H7 (cell line): ENCODE measurements at regions not wholly inside any gene's neighbourhood (a gene's known extent, or its start where the extent isn't known, plus 50 kb on each side); places are given as distances from the start of the nearest gene placed in this dataset.
"Not testable (repeated sequence)": the region's sequence is repeated elsewhere in the genome, so short reads cannot be mapped to it uniquely, and the experiment has no call there.

Experiments used
- DNase-seq: peaks from one replicate; pipeline ENCODE4 v3.0.0; 2012
- H3K27me3 ChIP-seq: 2 replicates; pipeline ENCODE4 v1.6.0; 2011; ENCODE audit warnings: mild to moderate bottlenecking, low read length; ENCODE audit not compliant: control insufficient read depth, insufficient read depth
- H3K36me3 ChIP-seq: replicated peaks from 2 replicates; pipeline ENCODE4 v1.5.1; 2011; ENCODE audit warnings: low read length; ENCODE audit not compliant: control insufficient read depth, insufficient read depth
- H3K4me3 ChIP-seq: 2 replicates; pipeline ENCODE4 v1.5.1; 2011; ENCODE audit warnings: low read depth, mild to moderate bottlenecking, control low read depth, low read length, moderate library complexity; ENCODE audit not compliant: insufficient read depth

- Histone ChIP-seq H3K4me3 (no peak overlapping the region), H3K27me3 (peaks cover 42% of the 10 kb centered on the region), H3K36me3 (no peaks in the 10 kb centered on the region)
- no peak for DNase-seq
Observed at GRCh38 chr22:22711532-22711913, 67.1 kb downstream of the GGTLC2 start.

GRCh38 chr22:22712092-22712658 lies 67.8 kb downstream of the GGTLC2 start:
- H3K36me3 ChIP-seq = no peaks in the 10 kb centered on the region
- DNase-seq = no peak
- no peak overlapping the region for H3K4me3 ChIP-seq
- H3K27me3 ChIP-seq = peaks cover 44% of the 10 kb centered on the region

- Histone ChIP-seq H3K4me3 (no peak overlapping the region), H3K36me3 (no peaks in the 10 kb centered on the region), H3K27me3 (peaks cover 44% of the 10 kb centered on the region)
- no peak for DNase-seq
Observed at GRCh38 chr22:22712666-22713365, 68.4 kb downstream of the GGTLC2 start.

DNA sequence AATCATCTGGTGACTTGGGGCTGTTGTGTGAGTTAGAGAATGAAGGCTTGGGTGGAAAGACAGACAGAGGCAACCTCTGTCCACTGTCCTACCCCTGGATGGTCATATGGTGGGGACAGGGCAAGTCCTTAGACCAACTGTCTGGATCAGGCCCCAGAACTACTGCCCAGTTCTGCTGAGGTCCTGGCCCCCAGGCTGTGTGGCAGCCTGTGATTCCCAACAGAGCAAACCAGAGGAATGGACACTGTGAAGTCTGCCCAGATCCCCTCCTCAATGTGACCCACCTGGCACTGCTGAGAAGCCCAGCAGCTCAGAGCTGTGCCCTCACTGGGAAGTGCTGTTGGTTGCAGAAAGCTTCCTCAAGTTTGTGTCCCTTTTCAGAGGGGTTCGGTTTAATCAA lies 69.0 kb downstream of the GGTLC2 start:
- Histone ChIP-seq H3K27me3 (peaks cover 39% of the 10 kb centered on the region), H3K36me3 (no peaks in the 10 kb centered on the region), H3K4me3 (no peak overlapping the region)
- no peak for DNase-seq

- no peak overlapping the region for H3K4me3 ChIP-seq
- no peak for DNase-seq
- peaks cover 40% of the 10 kb centered on the region for H3K27me3 ChIP-seq
- H3K36me3 ChIP-seq = no peaks in the 10 kb centered on the region
Observed at GRCh38 chr22:22714600-22715335, 70.4 kb downstream of the GGTLC2 start.

DNA sequence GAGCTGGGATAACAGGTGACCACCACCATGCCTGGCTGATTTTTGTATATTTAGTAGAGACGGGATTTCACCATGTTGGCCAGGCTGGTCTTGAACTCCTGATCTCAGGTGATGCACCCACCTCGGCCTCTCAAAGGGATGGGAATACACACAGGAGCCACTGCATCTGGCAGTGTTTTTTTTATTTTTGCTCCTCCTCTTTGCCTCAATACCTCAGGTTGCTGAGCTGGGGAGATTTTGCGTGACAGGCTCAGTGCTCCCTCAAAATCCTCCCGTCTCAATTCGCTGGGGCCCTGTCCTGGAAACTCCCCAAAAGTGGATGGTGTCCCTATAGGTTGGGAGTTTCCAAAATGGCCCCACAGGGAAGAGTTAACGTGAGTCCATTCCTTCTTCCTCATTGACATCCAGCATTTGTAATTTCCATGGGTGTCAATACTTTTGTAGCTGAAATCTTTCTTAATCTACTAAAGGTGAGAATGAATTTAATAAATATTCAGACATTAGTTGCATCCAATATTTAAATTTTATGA lies 71.8 kb downstream of the GGTLC2 start:
- H3K4me3 ChIP-seq = no peak overlapping the region
- H3K27me3 ChIP-seq = peaks cover 40% of the 10 kb centered on the region
- no peak for DNase-seq
- H3K36me3 ChIP-seq = no peaks in the 10 kb centered on the region

- no peak for DNase-seq
- Histone ChIP-seq H3K4me3 (no peak overlapping the region), H3K36me3 (no peaks in the 10 kb centered on the region), H3K27me3 (peaks cover 42% of the 10 kb centered on the region)
Observed at GRCh38 chr22:22717664-22718063, 73.2 kb downstream of the GGTLC2 start.

DNA sequence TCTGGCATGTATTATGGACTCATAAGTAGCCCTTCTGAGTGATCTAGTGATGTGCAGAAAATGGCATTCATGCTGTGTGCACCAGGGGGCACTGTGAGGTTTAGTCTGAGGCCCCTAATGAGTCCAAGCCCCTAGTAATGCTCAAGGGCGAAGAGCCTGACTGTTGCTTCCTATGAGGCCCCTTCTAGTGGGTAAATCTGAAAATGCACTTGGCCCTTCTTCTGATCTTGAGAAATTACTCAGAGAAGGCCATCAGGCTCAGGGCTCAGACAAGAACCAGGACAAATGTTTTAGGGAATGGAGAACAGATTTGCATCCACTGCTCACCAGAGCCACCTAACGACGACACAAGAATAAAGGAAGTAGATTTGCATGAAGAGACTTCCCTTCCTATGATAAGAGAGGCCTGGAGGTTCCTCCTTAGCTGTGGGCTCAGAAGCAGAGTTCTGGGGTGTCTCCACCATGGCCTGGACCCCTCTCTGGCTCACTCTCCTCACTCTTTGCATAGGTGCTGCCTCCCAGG lies 75.8 kb downstream of the GGTLC2 start:
- Histone ChIP-seq H3K27me3 (peaks cover 29% of the 10 kb centered on the region), H3K36me3 (no peaks in the 10 kb centered on the region), H3K4me3 (no peak overlapping the region)
- DNase-seq = peak; percentile 79

DNA sequence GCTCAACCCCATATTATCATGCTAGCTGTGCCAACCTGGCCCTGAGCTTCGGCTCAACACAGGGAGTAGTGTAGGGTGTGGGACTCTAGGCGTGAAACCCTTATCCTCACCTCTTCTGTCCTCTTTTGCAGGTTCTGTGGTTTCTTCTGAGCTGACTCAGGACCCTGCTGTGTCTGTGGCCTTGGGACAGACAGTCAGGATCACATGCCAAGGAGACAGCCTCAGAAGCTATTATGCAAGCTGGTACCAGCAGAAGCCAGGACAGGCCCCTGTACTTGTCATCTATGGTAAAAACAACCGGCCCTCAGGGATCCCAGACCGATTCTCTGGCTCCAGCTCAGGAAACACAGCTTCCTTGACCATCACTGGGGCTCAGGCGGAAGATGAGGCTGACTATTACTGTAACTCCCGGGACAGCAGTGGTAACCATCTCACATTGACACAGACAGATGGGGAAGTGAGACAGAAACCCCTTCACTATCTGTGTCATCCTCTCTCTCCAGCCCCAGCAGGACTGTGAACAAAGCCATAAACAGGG lies 76.4 kb downstream of the GGTLC2 start:
- H3K36me3 ChIP-seq = no peaks in the 10 kb centered on the region
- DNase-seq = no peak
- H3K27me3 ChIP-seq = peaks cover 30% of the 10 kb centered on the region
- H3K4me3 ChIP-seq = no peak overlapping the region

- H3K36me3 ChIP-seq = no peaks in the 10 kb centered on the region
- no peak overlapping the region for H3K4me3 ChIP-seq
- peaks cover 28% of the 10 kb centered on the region for H3K27me3 ChIP-seq
- no peak for DNase-seq
Observed at GRCh38 chr22:22721681-22722354, 77.4 kb downstream of the GGTLC2 start.

DNA sequence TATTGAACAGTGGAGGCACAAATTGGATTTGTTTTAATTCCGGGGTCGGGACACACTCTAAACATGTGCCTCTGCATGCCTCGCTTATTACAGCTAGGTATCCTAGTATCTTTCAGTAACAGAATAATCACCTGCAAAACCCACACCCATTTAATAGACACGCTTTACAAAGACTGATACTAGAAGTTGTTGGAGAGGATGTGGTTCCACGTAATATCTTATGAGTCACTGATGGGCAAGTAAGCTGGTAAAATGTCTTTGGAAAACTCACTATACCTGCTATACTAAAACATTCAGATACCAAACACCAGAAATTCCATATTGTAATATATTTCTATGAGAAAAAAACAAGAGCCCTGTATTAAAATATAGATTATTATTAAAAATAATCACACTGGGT lies 84.0 kb downstream of the GGTLC2 start:
- no peak overlapping the region for H3K4me3 ChIP-seq
- DNase-seq = no peak
- H3K27me3 ChIP-seq = peaks cover 21% of the 10 kb centered on the region
- no peaks in the 10 kb centered on the region for H3K36me3 ChIP-seq

DNA sequence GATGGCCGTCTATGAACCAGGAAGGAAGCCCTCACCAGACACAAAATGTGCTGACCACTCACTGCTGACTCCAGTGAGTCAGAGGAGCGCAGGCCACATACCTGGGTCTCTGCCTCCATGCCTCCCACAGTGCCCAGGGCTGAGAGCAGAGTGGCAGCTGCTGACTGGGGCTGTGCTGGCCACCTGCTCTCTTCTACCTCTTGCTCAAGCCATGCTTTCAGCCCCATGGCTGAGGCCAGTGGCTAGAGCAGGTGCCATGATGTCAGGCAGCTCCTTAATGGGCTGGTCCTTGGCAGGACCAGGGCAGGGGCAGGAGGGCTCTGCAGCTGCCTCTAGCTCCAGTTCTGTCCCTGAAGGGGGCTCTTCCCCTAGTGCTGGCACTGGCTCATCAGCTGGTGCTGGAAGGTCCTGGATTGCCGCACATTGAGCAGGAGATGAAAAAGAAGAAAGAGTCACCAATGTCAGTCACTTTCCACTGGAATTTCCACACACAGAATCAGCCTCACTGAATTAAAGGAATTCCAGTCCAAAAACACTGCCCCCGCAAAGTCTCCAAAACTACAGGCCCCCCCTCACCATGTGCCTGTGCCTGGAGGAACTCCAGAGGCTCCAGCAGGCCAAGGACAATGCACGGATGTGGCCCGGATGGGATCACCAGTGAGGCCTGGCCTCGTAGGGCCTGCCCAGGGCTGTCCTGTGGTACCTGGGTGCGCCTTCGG lies 86.4 kb downstream of the GGTLC2 start:
- H3K4me3 ChIP-seq = no peak overlapping the region
- no peaks in the 10 kb centered on the region for H3K36me3 ChIP-seq
- peaks cover 15% of the 10 kb centered on the region for H3K27me3 ChIP-seq
- DNase-seq = no peak

DNA sequence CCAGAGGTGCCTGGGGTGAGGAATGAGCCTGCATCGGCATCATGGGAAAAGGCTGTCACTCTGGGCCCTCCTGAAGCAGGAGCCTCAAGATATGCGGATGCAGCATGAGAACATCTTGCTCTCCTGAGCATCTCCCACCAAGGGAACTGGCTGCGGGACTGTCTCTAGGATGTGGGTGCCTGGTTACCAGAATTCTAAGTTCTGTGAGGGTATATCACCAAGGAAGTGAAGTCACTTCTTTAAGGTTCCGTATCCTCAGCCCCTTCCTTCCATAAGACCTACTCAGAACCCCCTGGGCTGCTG lies 86.9 kb downstream of the GGTLC2 start:
- DNase-seq = no peak
- H3K27me3 ChIP-seq = peaks cover 15% of the 10 kb centered on the region

DNA sequence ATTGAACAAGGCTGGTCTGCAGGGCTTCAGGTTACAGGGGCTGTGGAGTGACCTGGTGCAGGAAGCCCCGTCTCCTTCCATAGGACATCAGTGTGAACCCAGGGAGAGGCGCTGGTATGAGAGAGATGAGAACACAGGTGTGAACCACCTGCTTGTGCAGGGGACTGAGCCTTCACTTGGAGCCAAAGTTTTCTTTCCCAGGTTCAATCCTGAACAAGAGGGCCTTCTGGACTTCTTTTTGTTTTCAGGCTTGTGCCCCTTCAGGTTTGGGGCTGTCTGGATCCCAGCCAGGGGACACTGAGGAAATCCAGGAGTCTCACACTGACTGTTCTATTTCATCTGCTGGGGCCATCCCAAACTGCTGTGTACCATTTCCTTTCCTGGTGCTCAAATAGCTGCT lies 88.6 kb downstream of the GGTLC2 start:
- not testable (repeated sequence) for DNase-seq, H3K36me3 ChIP-seq, H3K4me3 ChIP-seq
- H3K27me3 ChIP-seq = peaks cover 27% of the 10 kb centered on the region

More for the DNA sequence above, 86.9 kb downstream of the GGTLC2 start:
- H3K4me3 ChIP-seq = no peak overlapping the region
- no peaks in the 10 kb centered on the region for H3K36me3 ChIP-seq
